ENCODE measurements at regions not wholly inside any gene's neighbourhood (a gene's known extent, or its start where the extent isn't known, plus 50 kb on each side); places are given as distances from the start of the nearest gene placed in this dataset.
"Not testable (repeated sequence)": the region's sequence is repeated elsewhere in the genome, so short reads cannot be mapped to it uniquely, and the experiment has no call there.

- H3K79me1 ChIP-seq (ENCODE audit: low read depth, low read length); H3K23me2 ChIP-seq (ENCODE audit: low read depth, low read length); H3K4me2 ChIP-seq (ENCODE audit: insufficient read depth in 1 of 2, low read depth in 2 of 2, low read length in 2 of 2); H3K56ac ChIP-seq (replicated peaks; ENCODE audit: insufficient read length, low read depth, low read length); H3K14ac ChIP-seq (ENCODE audit: insufficient read length); H2BK12ac ChIP-seq (ENCODE audit: low read depth, low read length); H3K18ac ChIP-seq (ENCODE audit: extremely low read depth, low read length); H2AFZ ChIP-seq (ENCODE audit: low read length); H3K27me3 ChIP-seq (replicated peaks in 1 of 4; ENCODE audit: control insufficient read depth in 3 of 4, extremely low read depth in 1 of 4, insufficient read depth in 3 of 4, low read length in 3 of 4); H3K4me1 ChIP-seq (replicated peaks in 1 of 4; ENCODE audit: control insufficient read depth in 3 of 4, insufficient read depth in 4 of 4, low read length in 3 of 4); H3K23ac ChIP-seq (ENCODE audit: insufficient read length); H3K79me2 ChIP-seq (ENCODE audit: control insufficient read depth in 1 of 2, insufficient read depth in 2 of 2, low read length in 2 of 2); H2BK15ac ChIP-seq (ENCODE audit: low read length); H3K4ac ChIP-seq (replicated peaks; ENCODE audit: insufficient read length, low read depth, low read length); H2AK5ac ChIP-seq (ENCODE audit: low read depth, low read length); H3K27ac ChIP-seq (ENCODE audit: low read depth, low read length); H3K4me3 ChIP-seq (ENCODE audit: extremely low read depth in 1 of 4, insufficient read depth in 2 of 4, low read depth in 3 of 4, low read length in 4 of 4); H4K8ac ChIP-seq (ENCODE audit: extremely low read depth, insufficient read depth, low read length); H3K36me3 ChIP-seq (ENCODE audit: control insufficient read depth in 2 of 4, insufficient read depth in 4 of 4, low read length in 3 of 4); H4K20me1 ChIP-seq (replicated peaks in 1 of 2; ENCODE audit: control insufficient read depth in 1 of 2, insufficient read depth in 2 of 2, low read length in 2 of 2); H3K9me3 ChIP-seq (ENCODE audit: insufficient read depth in 2 of 2, low read depth in 1 of 2, low read length in 1 of 2); CTCF ChIA-PET (ENCODE audit: partially characterized antibody); H4K91ac ChIP-seq (replicated peaks; ENCODE audit: insufficient read length, low read length); H2BK120ac ChIP-seq (replicated peaks; ENCODE audit: low read depth, low read length); H2BK5ac ChIP-seq (ENCODE audit: low read depth, low read length); H2BK20ac ChIP-seq (ENCODE audit: low read length); DNase-seq (ENCODE audit: low read depth in 1 of 2, low spot score in 2 of 2); POLR2A ChIA-PET (ENCODE audit: partially characterized antibody); FAIRE-seq; H3K9ac ChIP-seq (replicated peaks in 1 of 4; ENCODE audit: extremely low read depth in 1 of 4, low read depth in 3 of 4, low read length in 3 of 4); H4K5ac ChIP-seq (ENCODE audit: insufficient read length, low read depth, low read length): not testable (repeated sequence)
- TF ChIP-seq RAD21 (IDR thresholded peaks at IDR 0.05 in 1 of 2, conservative IDR thresholded peaks at IDR 0.05 in 1 of 2; ENCODE audit: low read depth in 2 of 2, low read length in 2 of 2) = peak in 1 of 2 experiments; percentile 11; a peak in 1 of 4 replicates
These were observed 1808.3 kb downstream of the KHDRBS2 start for GRCh38 chr6:60477747-60478146.

GRCh38 chr6:60473805-60474204 lies 1812.2 kb downstream of the KHDRBS2 start:
- H3K23me2 ChIP-seq (ENCODE audit: low read depth, low read length); H2AK5ac ChIP-seq (ENCODE audit: low read depth, low read length); CTCF ChIA-PET (ENCODE audit: partially characterized antibody); H3K4ac ChIP-seq (replicated peaks; ENCODE audit: insufficient read length, low read depth, low read length); H3K14ac ChIP-seq (ENCODE audit: insufficient read length); H4K20me1 ChIP-seq (replicated peaks in 1 of 2; ENCODE audit: control insufficient read depth in 1 of 2, insufficient read depth in 2 of 2, low read length in 2 of 2); H4K5ac ChIP-seq (ENCODE audit: insufficient read length, low read depth, low read length); H2BK5ac ChIP-seq (ENCODE audit: low read depth, low read length); H3K4me3 ChIP-seq (ENCODE audit: extremely low read depth in 1 of 4, insufficient read depth in 2 of 4, low read depth in 3 of 4, low read length in 4 of 4); DNase-seq (ENCODE audit: low read depth in 1 of 2, low spot score in 2 of 2); H2AFZ ChIP-seq (ENCODE audit: low read length); H2BK12ac ChIP-seq (ENCODE audit: low read depth, low read length); POLR2A ChIA-PET (ENCODE audit: partially characterized antibody); FAIRE-seq; H3K36me3 ChIP-seq (ENCODE audit: control insufficient read depth in 2 of 4, insufficient read depth in 4 of 4, low read length in 3 of 4); H3K18ac ChIP-seq (ENCODE audit: extremely low read depth, low read length); H3K56ac ChIP-seq (replicated peaks; ENCODE audit: insufficient read length, low read depth, low read length); H4K8ac ChIP-seq (ENCODE audit: extremely low read depth, insufficient read depth, low read length); H3K23ac ChIP-seq (ENCODE audit: insufficient read length); H3K27me3 ChIP-seq (replicated peaks in 1 of 4; ENCODE audit: control insufficient read depth in 3 of 4, extremely low read depth in 1 of 4, insufficient read depth in 3 of 4, low read length in 3 of 4); H2BK15ac ChIP-seq (ENCODE audit: low read length); H2BK20ac ChIP-seq (ENCODE audit: low read length); H3K79me1 ChIP-seq (ENCODE audit: low read depth, low read length); H4K91ac ChIP-seq (replicated peaks; ENCODE audit: insufficient read length, low read length); H3K9ac ChIP-seq (replicated peaks in 1 of 4; ENCODE audit: extremely low read depth in 1 of 4, low read depth in 3 of 4, low read length in 3 of 4); H3K79me2 ChIP-seq (ENCODE audit: control insufficient read depth in 1 of 2, insufficient read depth in 2 of 2, low read length in 2 of 2); H3K4me2 ChIP-seq (ENCODE audit: insufficient read depth in 1 of 2, low read depth in 2 of 2, low read length in 2 of 2); H3K9me3 ChIP-seq (ENCODE audit: insufficient read depth in 2 of 2, low read depth in 1 of 2, low read length in 1 of 2); H3K27ac ChIP-seq (ENCODE audit: low read depth, low read length); H2BK120ac ChIP-seq (replicated peaks; ENCODE audit: low read depth, low read length); H3K4me1 ChIP-seq (replicated peaks in 1 of 4; ENCODE audit: control insufficient read depth in 3 of 4, insufficient read depth in 4 of 4, low read length in 3 of 4): not testable (repeated sequence)
- WGBS, 2 experiments (ENCODE audit: extremely low coverage in 1 of 2, insufficient coverage in 1 of 2, insufficient read length in 1 of 2, insufficient replicate concordance in 2 of 2, low coverage in 1 of 2, low lambda C conversion rate in 2 of 2, missing lambda C conversion rate in 1 of 2) = 89% methylated on average over 1 of the region's 2 CpGs; no CpG with 5 or more reads in 1 of the 2 experiments

Measured in H1 (cell line).